ENCODE measurements at regions not wholly inside any gene's neighbourhood (a gene's known extent, or its start where the extent isn't known, plus 50 kb on each side); places are given as distances from the start of the nearest gene placed in this dataset.
A peak's percentile ranks its signal among the peaks of the same experiment; 100 is the strongest.

DNA sequence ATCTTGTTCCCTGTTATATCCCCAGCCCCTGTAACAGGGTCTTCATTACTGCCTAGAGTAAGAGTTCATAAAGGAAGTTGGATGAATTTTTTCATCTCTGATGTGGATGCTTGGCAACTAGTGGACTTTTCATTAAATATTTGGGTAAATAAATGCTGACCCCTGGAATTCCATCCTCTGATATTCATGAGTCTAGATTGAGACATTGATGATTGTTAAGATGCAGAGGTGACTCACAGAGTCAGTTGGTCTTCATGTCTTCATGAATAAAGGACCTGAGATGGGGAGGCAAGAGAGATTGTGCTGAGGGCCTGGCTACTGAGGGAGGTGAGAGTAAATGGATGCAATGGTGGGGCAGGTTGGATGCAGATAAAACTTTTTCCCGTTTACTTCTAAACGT is 132.7 kb upstream of the NT5C1B start:
- 89 to 90% methylated on average over 2 of the region's 2 CpGs for WGBS, 2 donors
- no peak overlapping the region for H3K4me3 ChIP-seq
- H3K36me3 ChIP-seq, result no peaks in the 10 kb centered on the region
- intact Hi-C loops (cut with DNase I), result no loop called here
- H3K27ac ChIP-seq, result peak overlapping the region in 2 of 10 donors; percentile 5 to 18
- TF ChIP-seq, protein P1, sequence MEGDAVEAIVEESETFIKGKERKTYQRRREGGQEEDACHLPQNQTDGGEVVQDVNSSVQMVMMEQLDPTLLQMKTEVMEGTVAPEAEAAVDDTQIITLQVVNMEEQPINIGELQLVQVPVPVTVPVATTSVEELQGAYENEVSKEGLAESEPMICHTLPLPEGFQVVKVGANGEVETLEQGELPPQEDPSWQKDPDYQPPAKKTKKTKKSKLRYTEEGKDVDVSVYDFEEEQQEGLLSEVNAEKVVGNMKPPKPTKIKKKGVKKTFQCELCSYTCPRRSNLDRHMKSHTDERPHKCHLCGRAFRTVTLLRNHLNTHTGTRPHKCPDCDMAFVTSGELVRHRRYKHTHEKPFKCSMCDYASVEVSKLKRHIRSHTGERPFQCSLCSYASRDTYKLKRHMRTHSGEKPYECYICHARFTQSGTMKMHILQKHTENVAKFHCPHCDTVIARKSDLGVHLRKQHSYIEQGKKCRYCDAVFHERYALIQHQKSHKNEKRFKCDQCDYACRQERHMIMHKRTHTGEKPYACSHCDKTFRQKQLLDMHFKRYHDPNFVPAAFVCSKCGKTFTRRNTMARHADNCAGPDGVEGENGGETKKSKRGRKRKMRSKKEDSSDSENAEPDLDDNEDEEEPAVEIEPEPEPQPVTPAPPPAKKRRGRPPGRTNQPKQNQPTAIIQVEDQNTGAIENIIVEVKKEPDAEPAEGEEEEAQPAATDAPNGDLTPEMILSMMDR (IDR thresholded peaks at IDR 0.05), result no peak
- ATAC-seq (no peak), DNase-seq (no peak)
- no peaks in the 10 kb centered on the region for H3K27me3 ChIP-seq
- H3K4me1 ChIP-seq, result peaks cover 0 to 17% (median 5%) of the 10 kb centered on the region in 9 donors
- no peaks in the 10 kb centered on the region for H3K9me3 ChIP-seq

DNA sequence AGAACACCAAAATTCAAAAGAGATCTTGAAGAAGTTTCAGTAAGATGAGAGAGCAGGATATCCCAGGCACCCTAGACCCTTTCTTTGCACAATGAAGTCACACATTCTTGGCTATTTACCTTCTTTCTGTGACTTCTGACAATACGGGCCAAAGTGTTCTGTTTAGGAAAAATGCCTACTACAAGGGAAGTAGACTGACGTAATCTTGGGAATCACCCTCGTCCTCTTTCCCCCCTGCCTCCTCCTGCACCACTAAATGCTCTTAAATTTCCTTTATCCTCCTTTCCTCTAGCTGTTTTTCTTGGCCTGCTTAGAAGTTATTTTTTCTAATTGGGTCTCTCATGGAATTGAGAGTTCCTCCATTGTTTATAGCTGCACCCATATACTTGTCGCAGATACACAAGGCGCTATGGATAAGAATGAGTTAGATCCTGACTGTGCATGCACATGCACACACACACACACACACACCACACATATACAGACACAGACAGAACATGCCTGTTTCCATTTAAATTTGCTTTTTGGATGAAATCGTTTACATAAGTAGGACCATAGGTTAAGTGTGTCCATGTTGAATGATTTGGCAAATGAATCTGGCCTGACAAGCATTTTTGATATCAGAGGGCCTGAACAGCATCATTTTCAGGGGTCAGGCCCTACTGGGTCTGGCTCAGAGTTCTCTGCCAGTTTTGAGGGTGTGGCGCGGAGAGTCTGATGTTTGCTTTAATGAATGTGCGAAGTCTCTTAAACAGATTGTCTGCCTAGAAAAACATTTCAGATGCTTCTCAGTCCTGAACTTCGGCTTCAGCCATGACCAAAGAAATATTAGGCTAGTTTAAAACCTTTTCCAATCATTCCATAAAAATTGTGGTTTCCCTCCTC is 131.9 kb upstream of the NT5C1B start:
- Histone ChIP-seq H3K27ac (peak overlapping the region in 4 of 10 donors; percentile 4 to 31 (median 14)), H3K4me3 (no peak overlapping the region), H3K36me3 (no peaks in the 10 kb centered on the region), H3K4me1 (peaks cover 0 to 17% (median 5%) of the 10 kb centered on the region in 9 donors), H3K9me3 (no peaks in the 10 kb centered on the region), H3K27me3 (no peaks in the 10 kb centered on the region)
- DNase-seq (no peak), ATAC-seq (peak in 6 of 8 donors; percentile 44 to 81 (median 67))
- WGBS, 2 donors, result 60 to 66% methylated on average over 10 of the region's 10 CpGs
- intact Hi-C loops (cut with DNase I), result no loop called here
- TF ChIP-seq, protein P1 (IDR thresholded peaks at IDR 0.05), result no peak

DNA sequence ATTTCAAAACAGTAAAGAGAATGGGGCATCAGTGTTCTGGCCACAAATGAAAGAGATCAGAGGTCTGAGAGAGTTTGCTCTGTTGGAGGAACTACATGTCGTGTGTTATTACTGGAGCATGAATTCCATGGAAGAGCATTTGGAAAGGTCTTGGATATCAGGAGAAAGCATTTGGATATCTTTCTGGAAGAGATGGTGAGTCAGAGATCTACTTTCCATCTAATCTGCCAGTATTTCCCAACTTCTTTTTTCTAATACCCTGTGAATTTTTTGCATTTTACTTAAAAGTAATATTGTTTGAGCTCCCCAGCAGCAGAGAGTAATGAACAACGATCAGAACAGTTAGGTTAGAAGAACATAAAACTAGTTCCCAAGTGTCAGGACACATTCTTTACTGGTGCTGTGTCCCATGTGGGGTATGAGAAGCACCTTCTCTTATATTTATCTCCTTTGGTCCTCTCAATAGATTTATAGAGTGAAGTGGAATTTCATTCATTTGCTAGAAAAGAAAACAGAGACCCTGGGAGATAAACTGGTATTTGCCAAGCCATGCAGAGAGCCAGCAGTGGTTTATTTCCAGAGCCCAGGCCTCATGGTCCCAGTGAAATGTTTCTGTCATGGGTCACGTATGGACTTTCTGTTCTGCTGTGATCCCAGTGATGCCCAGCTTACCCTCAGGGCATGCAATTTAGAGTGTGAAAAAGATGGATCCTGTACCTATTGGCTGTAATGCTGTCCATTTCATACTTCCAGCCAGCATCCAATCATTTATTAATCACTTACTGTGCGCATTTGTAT is 130.8 kb upstream of the NT5C1B start:
- Histone ChIP-seq H3K4me1 (peaks cover 0 to 17% (median 5%) of the 10 kb centered on the region in 9 donors), H3K4me3 (no peak overlapping the region), H3K36me3 (no peaks in the 10 kb centered on the region), H3K27ac (peak overlapping the region in 1 of 10 donors; percentile 23), H3K27me3 (no peaks in the 10 kb centered on the region), H3K9me3 (no peaks in the 10 kb centered on the region)
- DNase-seq (no peak), ATAC-seq (peak in 2 of 8 donors; percentile 17 to 39)
- intact Hi-C loops (cut with DNase I), result no loop called here
- WGBS, 2 donors, result 89 to 90% methylated on average over 4 of the region's 4 CpGs
- TF ChIP-seq, protein P1 (IDR thresholded peaks at IDR 0.05), result no peak

- no peak overlapping the region for H3K27ac ChIP-seq
- ATAC-seq (no peak), DNase-seq (no peak)
- peaks cover 0 to 18% (median 9%) of the 10 kb centered on the region in 9 donors for H3K4me1 ChIP-seq
- no peaks in the 10 kb centered on the region for H3K27me3 ChIP-seq
- H3K4me3 ChIP-seq, result no peak overlapping the region
- H3K9me3 ChIP-seq, result peaks cover 0 to 12% (median under 1%) of the 10 kb centered on the region in 11 donors
- intact Hi-C loops (cut with DNase I), result no loop called here
- no peaks in the 10 kb centered on the region for H3K36me3 ChIP-seq
- 32 to 45% methylated on average over 1 of the region's 1 CpG for WGBS, 2 donors
- TF ChIP-seq, protein P1 (IDR thresholded peaks at IDR 0.05), result no peak
These were observed 118.9 kb upstream of the NT5C1B start for GRCh38 chr2:18708203-18708715.

All from heart right ventricle (tissue), 16 donors.